NCI-H226 (cell line): ENCODE measurements at regions not wholly inside any gene's neighbourhood (a gene's known extent, or its start where the extent isn't known, plus 50 kb on each side); places are given as distances from the start of the nearest gene placed in this dataset.
"Not testable (repeated sequence)": the region's sequence is repeated elsewhere in the genome, so short reads cannot be mapped to it uniquely, and the experiment has no call there.

Experiments used
- DNase-seq: peaks from one replicate; pipeline ENCODE4 v3.0.0-alpha.2; 2015

GRCh38 chr1:54474310-54475251 lies 68.4 kb upstream of the SSBP3 start:
- DNase-seq, result no peak

- DNase-seq, result peak; percentile 67
Measured at GRCh38 chr1:54471588-54471987, 65.4 kb upstream of the SSBP3 start.

DNA sequence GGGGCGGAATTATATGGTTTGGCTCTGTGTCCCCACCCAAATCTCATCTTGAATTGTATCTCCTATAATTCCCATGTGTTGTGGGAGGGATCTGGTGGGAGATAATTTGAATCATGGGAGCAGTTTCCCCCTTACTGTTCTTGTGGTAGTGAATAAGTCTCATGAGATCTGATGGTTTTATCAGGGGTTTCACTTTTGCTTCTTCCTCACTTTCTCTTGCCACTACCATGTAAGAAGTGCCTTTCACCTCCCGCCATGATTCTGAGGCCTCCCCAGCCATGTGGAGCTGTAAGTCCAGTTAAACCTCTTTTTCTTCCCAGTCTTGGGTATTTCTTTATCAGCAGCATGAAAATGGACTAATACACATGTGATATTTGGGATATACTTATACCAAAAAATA lies 63.2 kb upstream of the SSBP3 start:
- DNase-seq, result not testable (repeated sequence)

DNA sequence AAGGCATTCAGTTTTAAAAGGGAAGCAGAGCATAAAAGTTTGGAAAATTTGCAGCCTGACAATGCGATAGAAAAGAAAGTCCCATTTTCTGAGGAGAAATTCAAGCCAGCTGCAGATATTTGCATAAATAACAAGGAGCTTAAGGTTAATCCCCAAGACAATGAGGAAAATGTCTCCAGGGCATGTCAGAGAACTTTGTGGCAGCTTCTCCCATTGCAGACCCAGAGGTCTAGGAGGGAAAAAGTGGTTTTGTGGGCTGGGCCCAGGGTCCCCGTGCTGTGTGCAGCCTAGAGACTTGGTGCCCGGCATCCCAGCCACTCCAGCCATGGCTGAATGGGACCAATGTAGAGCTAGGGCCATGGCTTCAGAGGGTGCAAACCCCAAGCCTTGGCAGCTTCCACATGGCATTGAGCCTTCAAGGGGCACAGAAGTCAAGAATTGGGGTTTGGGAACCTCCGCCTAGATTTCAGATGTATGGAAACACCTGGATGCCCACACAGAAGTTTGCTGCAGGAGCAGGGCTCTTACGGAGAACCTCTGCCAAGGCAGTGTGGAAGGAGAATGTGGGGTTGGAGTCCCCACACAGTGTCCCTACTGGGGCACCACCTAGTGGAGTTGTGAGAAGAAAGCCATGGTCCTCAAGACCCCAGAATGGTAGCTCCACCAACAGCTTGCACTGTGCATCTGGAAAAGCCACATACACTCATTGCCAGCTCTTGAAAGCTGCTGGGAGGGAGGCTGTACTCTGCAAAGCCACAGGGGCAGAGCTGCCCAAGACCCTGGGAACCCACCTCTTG lies 62.3 kb upstream of the SSBP3 start:
- not testable (repeated sequence) for DNase-seq

- no peak for DNase-seq
Measured at GRCh38 chr1:54465351-54465811, 59.2 kb upstream of the SSBP3 start.

- peak; percentile 70 for DNase-seq
Measured at GRCh38 chr1:54464477-54465146, 58.4 kb upstream of the SSBP3 start.

- DNase-seq, result no peak
Measured at GRCh38 chr1:54464031-54464476, 57.9 kb upstream of the SSBP3 start.

DNA sequence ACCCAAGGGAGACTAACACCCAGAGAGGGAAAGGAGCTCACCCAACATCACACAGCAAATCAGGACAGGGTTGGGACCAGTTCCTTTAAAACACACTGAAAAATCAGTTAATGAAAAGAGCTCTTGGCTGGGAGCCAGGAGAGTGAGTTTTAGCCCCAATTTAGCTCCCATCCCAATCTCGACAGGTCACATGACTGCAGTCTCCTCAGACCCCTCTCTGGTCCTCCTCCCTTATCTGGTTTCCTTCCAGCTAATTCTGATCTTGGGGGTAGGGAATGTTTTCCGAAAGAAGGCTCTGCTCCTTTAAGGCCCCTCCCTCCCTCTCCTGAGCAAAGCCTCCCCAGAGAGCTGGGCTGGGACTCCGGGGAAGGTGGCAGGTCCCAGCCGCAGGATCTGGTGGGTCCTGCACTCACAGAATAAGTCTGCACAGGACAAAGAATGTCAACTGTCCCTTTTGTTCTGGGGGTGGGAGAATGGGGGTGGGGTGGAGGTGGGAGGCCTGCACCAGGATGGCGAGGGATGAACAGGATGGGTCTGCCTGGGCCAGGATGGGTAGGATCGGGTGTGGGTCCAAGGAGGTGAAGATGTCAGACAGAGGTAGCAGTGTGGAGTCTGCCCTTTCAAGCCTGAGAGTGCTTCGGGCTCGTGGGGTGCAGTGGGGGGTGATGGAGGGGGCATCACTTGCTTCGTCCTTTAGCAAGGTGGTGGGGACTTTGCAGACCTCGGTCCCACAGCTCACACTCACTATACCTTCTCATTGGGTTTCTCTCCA lies 57.3 kb upstream of the SSBP3 start:
- DNase-seq, result no peak

DNA sequence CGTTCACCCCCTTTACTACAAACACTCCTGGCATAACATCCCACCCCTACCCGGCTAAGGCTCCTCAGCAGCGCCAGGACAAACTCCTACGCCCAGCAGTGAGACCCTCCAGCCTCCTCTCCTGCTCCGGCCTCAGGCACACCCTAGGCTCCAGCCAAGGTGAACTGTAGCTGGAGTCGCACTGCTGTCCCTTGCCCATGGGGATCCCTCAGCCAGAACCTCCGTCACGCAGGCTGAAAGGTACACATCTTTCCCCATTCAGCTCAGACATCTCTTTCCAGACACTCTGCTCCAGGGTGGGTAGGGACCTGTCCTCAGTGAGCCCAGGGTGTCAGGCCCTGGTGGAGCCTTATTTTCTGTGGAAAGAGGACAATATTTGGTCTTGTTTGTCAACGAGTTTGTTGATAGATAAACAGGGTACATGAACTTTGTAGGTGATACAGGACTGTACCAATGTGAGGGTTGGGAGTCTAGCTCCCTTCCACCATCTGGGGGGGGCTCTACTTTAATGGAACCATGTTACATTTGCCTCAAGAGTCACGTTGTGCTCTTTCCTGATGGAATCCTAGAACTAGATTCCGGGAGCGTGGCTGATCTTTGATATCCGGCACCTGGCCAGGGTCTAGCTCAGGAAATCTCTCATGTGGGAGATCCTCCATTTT lies 56.5 kb upstream of the SSBP3 start:
- DNase-seq, result no peak

DNA sequence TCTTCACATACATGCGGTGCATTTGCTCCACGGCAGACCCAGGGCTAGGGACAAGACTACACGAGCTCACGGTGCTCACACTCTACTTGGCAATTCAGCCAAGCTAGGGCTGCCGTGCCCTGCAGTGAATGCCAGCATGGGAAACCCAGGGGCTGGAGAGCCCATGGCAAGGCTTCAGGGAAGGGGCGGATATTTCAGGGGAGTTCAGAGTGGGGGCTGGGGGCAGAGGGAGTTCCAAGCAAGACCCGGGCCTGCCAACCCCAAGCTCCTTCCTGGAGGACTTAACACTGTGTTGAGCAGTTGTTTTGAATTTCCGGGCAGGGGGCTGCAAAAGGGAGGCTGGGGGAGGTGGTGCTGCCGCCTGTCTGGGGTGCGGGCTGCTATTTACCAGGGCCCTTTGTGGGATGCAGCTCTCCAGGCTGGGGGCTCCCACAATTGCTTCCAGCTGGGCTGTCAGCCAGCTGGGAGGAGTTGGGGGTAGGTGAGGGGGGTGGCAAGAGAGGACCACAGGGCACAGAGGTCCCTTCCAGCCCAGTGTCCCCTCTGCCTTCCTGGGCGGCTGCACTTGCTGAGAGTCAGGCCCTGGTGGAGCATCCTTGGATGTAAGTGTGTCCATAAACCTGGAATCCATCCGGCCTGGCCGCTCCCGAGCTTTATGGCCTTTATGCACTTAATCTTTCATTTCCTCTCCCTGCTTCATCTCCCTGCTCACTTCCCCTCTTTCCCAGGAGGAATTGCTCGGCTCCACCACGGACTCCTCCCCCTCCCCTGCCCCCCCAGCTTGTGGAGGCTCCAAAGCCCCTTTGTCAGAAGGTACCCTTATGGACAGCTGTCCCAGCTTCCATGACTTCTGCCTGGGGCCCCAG lies 55.8 kb upstream of the SSBP3 start:
- DNase-seq, result no peak

GRCh38 chr1:54460861-54461387 lies 54.7 kb upstream of the SSBP3 start:
- DNase-seq, result no peak

GRCh38 chr1:54460351-54460750 lies 54.2 kb upstream of the SSBP3 start:
- DNase-seq, result no peak

- DNase-seq, result no peak
Measured at GRCh38 chr1:54459726-54460191, 53.6 kb upstream of the SSBP3 start.

- no peak for DNase-seq
Measured at GRCh38 chr1:54459140-54459539, 52.9 kb upstream of the SSBP3 start.

DNA sequence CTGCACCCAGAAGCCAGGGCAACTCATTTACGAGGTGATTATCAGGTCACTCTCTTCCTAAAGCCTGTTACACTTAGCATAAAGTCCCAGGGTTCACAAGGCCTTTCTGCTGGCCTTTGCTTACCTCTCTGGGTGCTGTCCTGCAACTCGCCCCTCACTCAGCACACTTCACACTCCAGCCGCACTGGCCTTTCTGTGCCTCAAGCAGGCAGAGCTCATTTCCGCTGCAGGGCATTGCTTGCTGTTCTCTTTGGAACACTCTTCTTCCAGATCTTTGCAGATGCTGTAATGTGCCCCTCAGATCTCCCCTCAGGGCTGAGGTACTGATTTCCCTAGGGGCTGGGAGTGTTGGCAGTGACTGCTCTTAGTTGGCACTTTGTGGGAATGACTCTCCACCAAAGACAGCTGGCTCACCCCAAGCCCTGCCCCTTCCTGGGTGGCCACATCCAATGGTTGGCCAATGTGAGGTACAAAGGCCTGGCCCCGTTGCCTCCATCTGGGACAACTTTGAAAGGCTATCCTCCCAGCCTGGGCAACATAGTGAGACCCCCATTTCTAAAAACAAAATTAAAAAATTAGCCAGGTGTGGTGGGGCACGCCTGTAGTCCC lies 50.8 kb upstream of the SSBP3 start:
- DNase-seq, result no peak

DNA sequence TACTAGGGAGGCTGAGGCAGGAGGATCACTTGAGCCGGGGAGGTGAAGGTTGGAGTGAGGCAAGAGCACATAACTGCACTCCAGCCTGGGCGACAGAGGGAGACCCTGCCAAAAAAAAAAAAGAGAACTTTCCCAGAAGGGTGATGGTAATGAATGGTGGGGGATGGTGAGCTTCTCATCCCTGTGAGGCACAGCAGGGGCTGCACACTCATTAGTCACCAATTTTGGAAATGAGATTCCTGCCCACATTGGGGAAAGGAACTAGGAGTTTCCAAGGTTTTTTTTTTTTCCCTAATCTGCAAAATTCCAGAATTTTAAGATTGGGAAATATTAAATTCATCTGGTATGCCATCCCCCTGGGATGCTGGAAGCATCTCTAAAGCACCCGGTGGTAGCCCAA lies 50.2 kb upstream of the SSBP3 start:
- no peak for DNase-seq
